GM23338 (cell line): ENCODE measurements at regions not wholly inside any gene's neighbourhood (a gene's known extent, or its start where the extent isn't known, plus 50 kb on each side); places are given as distances from the start of the nearest gene placed in this dataset.

Experiments used
- ATAC-seq: fragments of 200-7000 bp; cut with Tn5 transposase; 3 replicates; pipeline ENCODE4 v1.9.1; 2020
- DNase-seq: peaks from one replicate; pipeline ENCODE4 v3.0.0-alpha.2; 2015; ENCODE audit warnings: low spot score
- H2AFZ ChIP-seq: fragments of 200-600 bp; sonication (generic); 2 replicates; pipeline ENCODE4 v1.8.0; 2016; ENCODE audit warnings: antibody characterized with exemption, mild to moderate bottlenecking, moderate library complexity
- H3F3A ChIP-seq: fragments of 200-600 bp; sonication (generic); replicated peaks from 2 replicates; pipeline ENCODE4 v1.8.0; 2017; ENCODE audit warnings: antibody characterized with exemption, mixed run types, low read depth
- H3K27ac ChIP-seq: fragments of 200-600 bp; sonication (generic); 2 replicates; pipeline ENCODE4 v1.6.1; 2016; ENCODE audit warnings: low read depth
- H3K27me3 ChIP-seq: fragments of 200-600 bp; sonication (generic); 2 replicates; pipeline ENCODE4 v1.8.0; 2016; ENCODE audit warnings: mild to moderate bottlenecking, mixed run types, moderate library complexity; ENCODE audit not compliant: insufficient read depth
- H3K36me3 ChIP-seq: fragments of 200-600 bp; sonication (generic); 2 replicates; pipeline ENCODE4 v1.8.0; 2016; ENCODE audit warnings: mild to moderate bottlenecking; ENCODE audit not compliant: insufficient read depth
- H3K4me1 ChIP-seq: fragments of 200-600 bp; sonication (generic); 2 replicates; pipeline ENCODE4 v1.8.0; 2016; ENCODE audit warnings: mild to moderate bottlenecking, moderate library complexity; ENCODE audit not compliant: insufficient read depth
- H3K4me2 ChIP-seq: fragments of 200-600 bp; sonication (generic); 2 replicates; pipeline ENCODE4 v1.7.1; 2017; ENCODE audit warnings: mixed run types
- H3K4me3 ChIP-seq: fragments of 200-600 bp; sonication (generic); 2 replicates; pipeline ENCODE4 v1.6.1; 2016; ENCODE audit warnings: mixed run types
- H3K79me2 ChIP-seq: fragments of 200-600 bp; sonication (generic); replicated peaks from 2 replicates; pipeline ENCODE4 v1.8.0; 2017; ENCODE audit warnings: mild to moderate bottlenecking; ENCODE audit not compliant: insufficient read depth
- H3K9me2 ChIP-seq: fragments of 200-600 bp; sonication (generic); 2 replicates; pipeline ENCODE4 v1.8.0; 2017; ENCODE audit not compliant: insufficient read depth
- H4K20me1 ChIP-seq: fragments of 200-600 bp; sonication (generic); replicated peaks from 2 replicates; pipeline ENCODE4 v1.8.0; 2017; ENCODE audit warnings: mild to moderate bottlenecking; ENCODE audit not compliant: insufficient read depth
- H3K27ac Mint-ChIP-seq: 2 replicates; pipeline ENCODE4 v1.8.0; 2020; ENCODE audit warnings: inconsistent platforms, mild to moderate bottlenecking, moderate library complexity, mixed read lengths
- H3K27me3 Mint-ChIP-seq: 3 replicates; pipeline ENCODE4 v1.8.0; 2022; ENCODE audit warnings: low read depth, mild to moderate bottlenecking, moderate library complexity, mixed read lengths, inconsistent platforms; ENCODE audit not compliant: insufficient read depth, poor library complexity
- H3K36me3 Mint-ChIP-seq: 3 replicates; pipeline ENCODE4 v1.8.0; 2021; ENCODE audit warnings: low read depth, mild to moderate bottlenecking, inconsistent platforms, moderate library complexity, mixed read lengths
- H3K4me1 Mint-ChIP-seq: 3 replicates; pipeline ENCODE4 v1.8.0; 2020; ENCODE audit warnings: mild to moderate bottlenecking, inconsistent platforms, mixed read lengths
- H3K4me3 Mint-ChIP-seq: 3 replicates; pipeline ENCODE4 v1.8.0; 2021; ENCODE audit warnings: moderate library complexity, mild to moderate bottlenecking, inconsistent platforms, mixed read lengths
- H3K9me3 Mint-ChIP-seq: 3 replicates; pipeline ENCODE4 v1.8.0; 2020; ENCODE audit warnings: moderate library complexity, mild to moderate bottlenecking, inconsistent platforms, mixed read lengths
- CTCF ChIP-seq, 2 experiments: fragments of 200-600 bp in 1 of 2; sonication (generic) in 1 of 2; conservative IDR thresholded peaks; 2 replicates each; pipeline versions ENCODE4 v1.5.1 to v1.6.1; 2016 to 2017; ENCODE audit warnings: antibody characterized with exemption in 2 of 2, low read depth in 2 of 2, mild to moderate bottlenecking in 2 of 2, moderate library complexity in 1 of 2
- ETS1 ChIP-seq: IDR thresholded peaks from 2 replicates; pipeline ENCODE4 v1.6.1; 2016; ENCODE audit warnings: antibody characterized with exemption
- JUNB ChIP-seq: IDR thresholded peaks from one replicate; pipeline ENCODE4 v1.6.1; 2016; ENCODE audit warnings: antibody characterized with exemption; ENCODE audit not compliant: unreplicated experiment
- NANOG ChIP-seq: IDR thresholded peaks from 2 replicates; pipeline ENCODE4 v1.6.1; 2016; ENCODE audit warnings: antibody characterized with exemption, borderline replicate concordance
- POLR2AphosphoS5 ChIP-seq: IDR thresholded peaks from 2 replicates; pipeline ENCODE4 v1.6.1; 2016; ENCODE audit warnings: antibody characterized with exemption, low read depth
- REST ChIP-seq: IDR thresholded peaks from one replicate; pipeline ENCODE4 v1.6.1; 2018; ENCODE audit warnings: antibody characterized with exemption; ENCODE audit not compliant: unreplicated experiment
- STAT1 ChIP-seq: IDR thresholded peaks from one replicate; pipeline ENCODE4 v1.6.1; 2016; ENCODE audit warnings: antibody characterized with exemption; ENCODE audit not compliant: unreplicated experiment

GRCh38 chr2:120825370-120826259 lies 89.9 kb downstream of the GLI2 start (continued):
- TF ChIP-seq REST, result no peak
- no peak for TF ChIP-seq STAT1

DNA sequence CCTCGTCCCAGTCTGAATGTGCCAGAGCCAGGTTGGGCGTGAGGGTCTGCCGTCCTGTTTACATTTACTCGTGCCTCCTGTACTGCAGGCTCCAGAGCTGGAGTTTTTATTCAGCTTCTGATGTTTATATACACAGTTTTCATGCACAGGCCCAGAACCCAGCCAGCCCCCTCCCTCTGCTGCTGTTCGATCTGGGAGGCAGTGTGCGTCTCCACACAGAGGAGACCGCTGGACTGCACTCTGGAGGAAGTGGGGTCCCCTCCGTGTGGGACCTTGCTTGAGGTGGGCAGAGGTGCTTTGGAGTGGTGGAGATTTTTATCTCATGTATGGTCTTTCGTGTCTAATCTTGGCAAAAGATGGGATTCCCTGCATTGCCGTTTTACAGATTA lies 90.6 kb downstream of the GLI2 start:
- Histone ChIP-seq H3K9me2 (no peaks in the 10 kb centered on the region), H3F3A (no peaks in the 10 kb centered on the region), H3K27ac (0 out of 2 replicates have a peak overlapping the region, but pooled peaks have one; percentile 45), H3K4me3 (no peak overlapping the region), H3K36me3 (no peaks in the 10 kb centered on the region), H2AFZ (no peak overlapping the region), H3K79me2 (peaks cover 79% of the 10 kb centered on the region), H4K20me1 (peaks cover 16% of the 10 kb centered on the region), H3K4me1 (peaks cover 46% of the 10 kb centered on the region), H3K27me3 (no peaks in the 10 kb centered on the region), H3K4me2 (no peak overlapping the region)
- H3K4me1 Mint-ChIP-seq, result peaks cover 69% of the 10 kb centered on the region
- no peaks in the 10 kb centered on the region for H3K27me3 Mint-ChIP-seq
- H3K4me3 Mint-ChIP-seq, result no peak overlapping the region
- peak overlapping the region; percentile 23; the same call in 1 of the 2 replicates for H3K27ac Mint-ChIP-seq
- H3K9me3 Mint-ChIP-seq, result no peaks in the 10 kb centered on the region
- no peak for ATAC-seq
- no peak for DNase-seq
- peaks cover 3% of the 10 kb centered on the region; the same call in 1 of the 3 replicates for H3K36me3 Mint-ChIP-seq
- TF ChIP-seq CTCF (conservative IDR thresholded peaks at IDR 0.05; ENCODE audit: low read depth in 2 of 2) (no peak), JUNB (no peak), NANOG (no peak), POLR2AphosphoS5 (no peak), ETS1 (no peak), REST (no peak), STAT1 (no peak)
